Activated naive CD4-positive, alpha-beta T cell treated with Interleukin-2 at 50 U/mL for 16 hours (primary cell): ENCODE measurements at regions not wholly inside any gene's neighbourhood (a gene's known extent, or its start where the extent isn't known, plus 50 kb on each side); places are given as distances from the start of the nearest gene placed in this dataset.
"Not testable (repeated sequence)": the region's sequence is repeated elsewhere in the genome, so short reads cannot be mapped to it uniquely, and the experiment has no call there.

Experiments used
- DNase-seq: peaks from one replicate; pipeline ENCODE4 v3.0.0-alpha.2; 2020

DNA sequence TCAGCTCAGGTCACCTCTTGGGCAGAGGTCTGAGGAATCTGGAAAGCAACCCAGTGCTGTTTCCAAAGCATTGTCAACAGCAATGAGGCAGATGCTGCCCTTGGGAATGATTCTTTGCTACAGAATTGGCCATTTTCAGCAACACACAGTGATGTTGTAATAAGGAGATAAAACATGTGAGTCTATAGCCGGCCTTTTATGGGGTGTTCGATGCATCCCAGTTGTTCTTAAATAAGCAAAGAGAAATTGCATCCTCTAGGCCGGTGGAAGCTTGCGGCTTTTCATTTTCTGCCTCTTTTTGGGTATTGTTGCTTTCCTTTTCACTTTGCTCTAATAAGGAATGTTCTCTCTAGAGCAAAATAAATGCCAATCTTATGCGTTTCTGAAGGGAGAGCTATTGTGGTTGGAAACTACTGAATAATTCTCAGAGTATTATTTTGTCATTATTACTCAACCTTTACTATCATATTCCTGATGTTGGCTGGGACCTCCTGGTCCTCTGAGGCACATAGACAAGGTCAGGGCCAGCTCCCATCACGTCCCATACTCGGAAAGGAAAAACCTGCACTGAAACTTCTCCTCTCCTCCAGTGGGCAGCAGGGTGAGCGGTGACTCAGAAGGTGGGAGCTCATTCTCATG is 214.2 kb downstream of the CDH26 start:
- no peak for DNase-seq

DNA sequence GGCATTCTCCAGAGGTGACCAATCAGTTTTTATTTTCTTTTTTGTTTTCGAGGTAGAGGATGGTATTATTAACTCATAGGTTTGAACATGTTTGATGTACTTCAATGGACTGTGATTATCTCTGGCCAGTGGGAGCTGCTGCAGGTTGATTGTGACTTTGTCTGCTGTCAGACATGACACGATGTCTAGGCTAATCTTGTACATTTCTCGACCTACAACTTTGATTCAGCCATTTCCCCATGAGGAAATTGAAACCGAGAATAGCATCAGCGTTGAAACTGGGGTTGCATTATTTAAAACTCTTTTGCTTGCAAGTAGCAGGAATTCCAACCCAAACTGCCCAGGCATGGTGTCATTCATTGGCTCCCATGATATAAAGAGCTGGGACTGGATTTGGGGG is 218.9 kb downstream of the CDH26 start:
- DNase-seq, result no peak

DNA sequence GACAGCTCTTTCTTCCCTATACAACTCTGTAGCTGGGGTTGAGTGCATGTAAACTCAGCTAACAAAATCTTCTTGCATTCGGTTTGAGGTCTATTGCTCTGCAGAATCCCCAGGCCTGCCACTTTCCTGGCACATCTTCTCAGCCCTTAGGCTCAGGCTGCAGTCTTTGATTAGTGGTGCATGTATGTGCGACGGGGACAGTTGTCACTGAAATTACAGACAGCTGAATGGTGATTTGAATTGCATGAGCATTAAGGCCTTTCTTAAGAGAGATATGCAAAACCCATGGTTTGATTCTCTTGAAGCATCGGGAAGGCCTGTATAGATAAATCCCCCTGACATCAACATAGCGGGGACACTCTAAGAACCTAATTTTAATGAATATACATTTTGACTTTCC is 222.8 kb downstream of the CDH26 start:
- DNase-seq, result no peak

DNA sequence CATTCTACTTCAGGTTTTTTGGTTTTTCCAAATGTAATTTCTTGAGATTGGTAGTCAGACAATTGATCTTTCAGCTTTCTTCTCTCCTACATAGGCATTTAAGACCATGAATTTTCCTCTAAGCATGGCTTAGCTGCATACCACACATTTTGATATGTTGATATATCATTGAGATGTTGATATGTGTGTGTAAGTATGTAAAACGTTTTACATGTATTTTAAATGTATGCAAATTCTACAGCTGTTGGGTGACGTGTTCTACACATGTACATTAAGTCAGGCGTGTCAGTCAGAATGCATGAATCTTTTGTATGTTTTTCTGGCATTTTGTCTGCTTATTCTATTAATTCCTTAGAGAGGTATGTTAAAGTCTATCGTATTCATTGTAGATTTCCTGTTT is 228.2 kb downstream of the CDH26 start:
- no peak for DNase-seq

DNA sequence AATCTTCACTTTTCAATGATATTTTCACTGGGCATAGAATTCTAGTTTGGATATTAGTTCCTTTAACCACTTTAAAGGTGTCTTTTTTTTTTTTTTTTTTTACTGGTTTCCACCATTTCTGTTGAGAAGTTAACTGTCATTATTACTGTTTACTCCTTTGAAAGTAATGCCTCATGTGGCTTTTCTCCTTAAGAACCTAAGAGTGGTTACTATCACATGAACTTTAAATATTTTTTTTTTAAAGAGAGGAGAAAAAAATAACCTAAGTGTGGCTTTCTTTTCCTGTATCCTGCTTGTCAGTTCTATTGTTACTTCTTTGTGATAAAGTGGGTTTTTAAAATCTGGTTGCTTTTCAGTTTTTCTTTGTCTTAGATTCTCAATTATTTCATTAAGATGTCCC is 229.5 kb downstream of the CDH26 start:
- DNase-seq, result no peak

DNA sequence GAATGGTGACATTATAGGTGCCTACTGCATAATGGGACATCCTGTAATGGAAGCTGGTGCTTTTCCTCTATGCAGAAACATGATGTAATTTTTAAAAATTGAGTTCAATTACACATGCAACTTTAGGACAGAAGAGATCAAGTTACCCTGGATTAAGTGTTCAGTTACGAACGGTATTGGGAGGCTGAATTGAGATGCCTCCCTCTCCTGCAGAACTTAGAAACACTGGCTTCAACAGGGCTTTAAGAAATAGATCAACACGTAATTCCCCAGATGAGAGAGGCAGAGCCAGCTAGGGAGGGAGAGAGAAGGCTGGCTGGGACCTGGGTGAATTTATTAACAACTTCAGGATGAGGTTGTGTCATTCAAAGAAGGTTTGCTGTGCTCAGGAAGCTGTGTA is 232.8 kb downstream of the CDH26 start:
- no peak for DNase-seq

DNA sequence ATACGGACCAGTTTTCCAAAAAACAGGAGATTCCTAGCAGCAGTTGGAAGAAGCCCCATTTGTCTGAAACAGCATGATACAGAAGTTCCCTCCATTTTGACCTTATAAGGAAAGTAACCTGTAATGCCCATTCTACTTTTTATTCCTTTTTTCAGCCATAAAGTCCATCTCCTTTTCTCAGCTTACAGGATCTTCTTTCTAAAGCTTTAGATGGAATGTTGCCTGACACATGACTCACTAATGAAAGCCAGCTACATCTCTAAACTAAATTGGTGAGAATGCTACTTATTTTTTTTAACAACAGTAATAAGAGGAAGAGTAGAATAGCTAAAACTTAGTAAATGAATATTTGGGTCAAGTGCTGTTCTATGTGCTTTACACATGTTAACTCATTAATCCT is 234.1 kb downstream of the CDH26 start:
- DNase-seq, result no peak

DNA sequence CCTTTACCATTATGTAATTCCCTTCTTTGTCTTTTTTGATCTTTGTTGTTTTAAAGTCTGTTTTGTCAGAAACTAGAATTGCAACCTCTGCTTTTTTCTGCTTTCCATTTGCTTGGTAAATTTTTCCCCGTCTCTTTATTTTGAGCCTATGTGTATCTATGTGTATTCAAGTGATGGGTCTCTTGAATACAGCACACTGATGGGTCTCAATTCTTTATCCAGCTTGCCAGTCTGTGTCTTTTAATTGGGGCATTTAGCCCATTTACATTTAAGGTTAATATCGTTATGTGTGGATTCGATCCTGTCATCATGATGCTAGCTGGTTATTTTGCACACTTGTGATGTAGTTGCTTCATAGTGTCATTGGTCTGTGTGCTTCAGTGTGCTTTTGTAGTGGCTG is 240.9 kb downstream of the CDH26 start:
- not testable (repeated sequence) for DNase-seq

DNA sequence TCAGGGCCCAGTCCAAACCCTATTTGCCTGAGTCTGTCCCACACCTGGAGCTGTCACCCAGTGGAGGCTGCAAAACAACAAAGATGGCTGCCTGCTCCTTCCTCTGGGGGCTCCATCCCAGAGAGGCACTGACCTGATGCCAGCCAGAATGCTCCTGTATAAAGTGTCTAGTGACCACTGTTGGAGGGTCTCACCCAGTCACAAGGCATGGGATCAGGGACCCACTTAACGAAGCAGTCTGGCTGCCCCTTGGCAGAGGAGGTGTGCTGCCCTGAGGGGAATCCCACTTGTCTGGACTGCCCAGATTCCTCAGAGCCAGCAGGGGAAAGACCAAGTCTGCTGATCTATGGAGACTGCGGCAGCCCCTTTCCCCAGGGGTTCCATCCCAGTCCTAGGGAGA is 241.6 kb downstream of the CDH26 start:
- DNase-seq, result no peak

DNA sequence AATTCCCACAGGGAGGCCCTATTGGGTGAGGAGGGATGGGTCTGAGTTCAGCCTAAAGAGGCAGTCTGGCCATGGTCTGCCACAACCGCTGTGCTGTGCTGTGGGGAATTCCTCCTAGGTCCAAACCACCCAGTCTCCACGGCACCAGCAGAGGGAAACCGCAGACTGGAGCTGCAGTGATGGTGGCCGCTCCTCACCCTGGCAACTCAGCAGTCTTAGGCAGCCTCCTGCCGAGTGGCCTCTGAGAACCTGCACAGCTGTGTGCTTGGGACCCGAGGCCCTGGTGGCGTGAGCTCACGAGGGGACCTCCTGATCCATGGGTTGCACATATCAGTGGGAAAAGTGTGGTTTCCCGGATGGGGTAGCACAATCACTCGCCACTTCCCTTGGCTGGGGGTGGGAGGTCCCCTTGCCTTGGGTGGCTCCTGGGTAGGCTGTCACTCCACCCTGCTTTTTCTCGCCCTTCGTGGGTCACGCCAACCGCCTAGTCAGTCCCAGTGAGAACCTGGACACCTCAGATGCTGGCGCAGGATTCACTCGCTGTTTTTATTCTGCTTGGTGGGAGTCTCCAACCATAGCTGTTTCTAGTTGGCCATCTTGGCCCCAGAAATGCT is 242.2 kb downstream of the CDH26 start:
- DNase-seq, result no peak

DNA sequence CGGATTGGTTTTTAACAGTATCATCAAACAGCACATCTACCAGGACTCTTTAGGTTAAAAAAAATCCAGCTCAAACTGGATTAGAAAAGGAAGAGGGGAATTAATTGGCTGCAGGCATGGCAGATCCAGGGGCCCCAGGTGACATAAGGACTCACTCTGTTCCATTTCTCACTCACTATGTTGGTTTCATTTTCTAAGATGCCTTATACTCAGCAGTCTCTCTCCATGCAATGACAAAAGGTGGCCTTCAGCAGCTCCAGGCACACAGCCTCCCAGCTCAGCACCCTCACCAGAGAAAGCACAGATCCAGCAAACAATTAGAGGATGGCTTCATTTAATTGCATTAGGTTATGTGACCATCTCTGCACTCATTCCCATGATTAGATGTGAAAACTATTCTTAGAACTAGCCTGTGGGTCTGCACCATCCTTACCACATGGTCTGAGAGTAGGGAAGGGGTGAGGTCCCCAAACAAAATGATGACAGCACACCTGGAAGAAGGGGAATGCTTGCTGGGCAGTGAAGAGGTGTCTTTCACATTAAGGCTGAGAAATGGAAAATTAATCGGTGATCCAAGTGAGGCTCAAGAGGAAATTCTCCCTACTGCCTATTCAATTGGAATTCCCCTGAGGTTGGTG is 243.1 kb downstream of the CDH26 start:
- no peak for DNase-seq

DNA sequence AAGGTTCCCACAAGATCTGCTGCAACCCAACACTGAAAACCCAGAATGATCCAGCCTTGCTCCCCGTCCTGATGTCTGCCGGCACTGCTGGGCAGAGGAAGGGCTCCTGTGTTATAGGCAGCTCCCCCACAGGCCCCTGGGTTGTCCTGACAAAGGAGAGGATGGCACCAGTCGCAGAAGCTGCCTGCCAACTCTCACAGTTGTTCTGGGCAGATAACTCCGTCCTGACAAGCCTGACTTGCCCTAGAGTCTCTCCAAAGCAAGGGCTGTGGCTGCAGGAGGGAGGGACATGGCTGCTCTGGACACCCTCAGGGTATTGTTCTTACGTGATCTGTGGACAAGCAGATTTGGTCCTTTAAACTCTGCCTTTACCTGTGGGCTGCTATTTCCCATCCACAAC is 243.8 kb downstream of the CDH26 start:
- no peak for DNase-seq

DNA sequence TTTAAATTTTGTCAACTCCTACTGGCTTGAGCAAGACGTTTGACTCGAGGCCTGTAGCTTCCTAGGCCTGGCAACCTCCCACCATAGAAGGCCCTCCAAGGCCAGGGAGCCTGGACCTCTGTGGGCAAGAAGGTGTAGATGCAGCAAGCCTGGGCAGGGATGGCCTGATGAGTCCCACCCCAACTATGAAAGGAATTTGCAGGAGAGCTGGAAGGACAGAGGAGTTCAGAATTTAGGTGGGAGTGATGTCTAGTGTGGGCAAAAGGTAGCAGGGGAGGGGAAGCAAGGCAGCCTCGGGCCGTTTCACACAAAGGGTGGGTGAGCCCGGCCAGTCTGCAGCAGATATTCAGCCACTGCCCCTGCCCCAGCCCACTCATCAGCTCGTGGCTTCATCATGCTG is 245.2 kb downstream of the CDH26 start:
- DNase-seq, result no peak

DNA sequence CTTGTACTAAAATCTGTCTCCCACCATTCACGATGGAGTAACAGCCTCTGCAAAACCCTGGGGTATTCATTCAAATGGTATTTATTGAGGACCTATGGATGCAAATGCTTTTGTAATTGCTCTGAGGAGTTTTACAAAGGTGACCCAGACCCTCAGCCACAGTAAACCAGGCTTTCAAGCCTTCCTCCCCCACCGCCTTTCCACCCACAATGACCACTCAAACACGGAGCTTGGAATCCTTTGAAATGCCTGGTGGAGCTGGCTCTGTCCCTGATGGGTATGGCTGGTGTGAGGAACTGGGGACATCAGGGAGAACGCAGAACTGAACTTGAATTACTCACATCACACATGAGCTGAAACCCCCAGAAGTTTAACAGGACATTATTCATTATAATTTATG is 246.4 kb downstream of the CDH26 start:
- no peak for DNase-seq

DNA sequence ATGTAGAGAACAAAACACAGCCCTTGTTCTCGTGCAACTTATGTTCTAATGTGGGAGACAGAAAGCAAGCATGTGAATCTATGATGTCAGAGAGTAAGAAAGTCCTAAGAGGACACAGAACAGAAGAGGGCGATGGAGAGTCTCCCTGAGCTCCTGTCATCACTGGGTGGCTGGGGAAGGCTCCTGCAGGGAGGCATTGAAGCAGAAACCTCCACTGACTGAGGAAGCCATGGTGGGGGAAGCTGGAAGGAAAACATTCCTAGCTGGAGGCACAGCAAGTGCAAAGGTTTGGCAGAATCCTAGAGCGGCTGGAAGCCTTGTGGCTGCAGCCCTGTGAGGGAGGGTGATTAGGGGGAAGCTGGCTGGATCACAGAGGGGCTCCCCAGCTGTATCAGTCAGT is 248.0 kb downstream of the CDH26 start:
- no peak for DNase-seq

DNA sequence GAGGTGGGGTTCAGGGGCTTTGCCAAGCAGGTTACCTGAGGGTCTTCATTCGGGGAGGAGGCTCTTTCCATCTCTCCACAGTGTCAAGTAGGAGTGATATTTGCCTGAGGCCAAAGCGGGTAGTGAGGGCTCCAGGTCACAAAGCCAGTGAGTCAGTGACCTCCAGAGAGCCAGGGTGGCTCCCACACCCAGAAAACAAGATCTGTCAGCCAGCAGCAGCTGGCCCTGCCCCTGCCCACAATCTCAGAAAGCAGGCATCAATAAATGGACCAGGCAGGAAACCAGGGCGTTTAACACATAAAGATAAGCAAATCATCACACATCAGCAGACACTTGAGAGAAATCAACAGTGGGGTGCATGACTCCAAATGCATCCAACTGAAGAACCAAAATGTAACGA is 250.8 kb downstream of the CDH26 start:
- DNase-seq, result no peak

DNA sequence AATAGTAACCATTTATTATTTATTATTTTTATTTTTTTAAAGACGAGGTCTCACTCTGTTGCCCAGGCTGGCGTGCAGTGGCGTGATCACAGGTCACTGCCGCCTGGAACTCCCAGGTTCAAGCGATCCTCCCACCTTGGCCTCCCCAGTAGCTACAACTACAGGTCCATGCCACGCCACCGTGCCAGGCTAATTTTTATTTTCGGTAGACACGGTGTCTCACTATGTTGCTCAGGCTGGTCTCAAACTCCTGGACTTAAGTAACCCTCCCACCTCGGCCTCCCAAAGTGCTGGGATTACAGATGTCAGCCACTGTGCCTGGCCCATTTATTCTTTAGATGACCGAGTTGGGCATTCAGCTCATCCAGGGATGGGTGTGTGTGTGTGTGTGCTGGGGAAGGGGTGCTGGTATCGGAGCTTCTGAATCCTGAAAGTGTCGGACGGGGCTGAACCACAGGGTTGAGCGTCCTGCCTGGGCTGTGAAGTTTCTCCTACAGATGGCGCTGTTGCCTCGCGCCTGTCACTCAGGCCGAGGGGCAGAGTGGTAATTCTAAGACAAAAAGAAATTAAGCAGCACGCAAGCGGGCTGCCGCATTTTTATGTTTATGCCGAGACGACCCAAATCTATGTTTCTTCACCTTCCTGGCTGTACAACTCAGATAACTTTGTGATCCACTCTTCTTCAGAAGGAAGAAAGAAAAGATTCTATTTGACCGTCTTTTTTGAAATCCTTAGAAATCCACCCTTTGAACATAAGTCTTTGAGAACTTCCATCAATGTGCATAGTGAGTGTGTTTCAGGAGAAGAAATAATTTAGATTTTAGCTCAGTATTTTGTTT is 252.8 kb downstream of the CDH26 start:
- peak; percentile 56 for DNase-seq

DNA sequence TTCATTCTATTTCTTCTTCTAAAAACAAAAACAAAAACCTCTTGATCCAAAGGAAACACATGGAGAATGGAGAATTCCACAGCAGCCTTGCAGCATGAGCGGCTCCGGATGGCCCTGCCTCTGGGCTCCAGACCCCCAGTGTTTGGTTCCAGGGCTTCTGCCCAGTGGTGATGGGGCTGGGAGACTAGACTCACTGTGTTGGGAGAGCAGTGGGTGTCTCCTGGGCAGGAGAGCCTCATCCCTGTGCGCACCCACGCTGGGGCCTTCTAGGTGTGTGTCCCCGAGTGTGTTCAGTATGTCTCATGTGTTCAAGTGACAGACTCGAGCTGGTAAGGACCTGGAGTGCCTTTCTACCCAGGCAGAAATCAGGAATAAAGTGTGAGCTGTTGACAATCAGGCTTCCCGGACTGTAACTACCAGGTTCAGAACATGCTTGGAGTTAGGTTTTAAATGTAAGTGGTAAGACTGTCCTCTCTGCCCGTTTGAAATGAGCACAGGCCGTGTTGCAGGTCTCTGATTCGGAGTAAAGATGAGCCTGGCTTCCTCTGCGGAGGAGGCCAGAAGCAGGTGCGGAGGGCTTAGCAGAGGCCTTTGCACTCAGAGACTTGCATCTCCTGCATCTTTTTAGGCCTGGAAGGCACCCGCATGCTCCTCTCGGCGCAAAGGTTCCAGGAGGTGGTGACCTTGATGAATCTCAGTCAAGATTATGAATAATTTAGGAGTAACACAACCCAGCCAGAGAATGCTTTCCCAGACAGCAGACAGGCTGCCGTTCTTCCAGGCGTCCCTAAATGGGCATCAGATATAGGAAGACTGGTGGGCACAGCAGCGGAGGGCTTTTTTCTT is 253.6 kb downstream of the CDH26 start:
- DNase-seq, result no peak

DNA sequence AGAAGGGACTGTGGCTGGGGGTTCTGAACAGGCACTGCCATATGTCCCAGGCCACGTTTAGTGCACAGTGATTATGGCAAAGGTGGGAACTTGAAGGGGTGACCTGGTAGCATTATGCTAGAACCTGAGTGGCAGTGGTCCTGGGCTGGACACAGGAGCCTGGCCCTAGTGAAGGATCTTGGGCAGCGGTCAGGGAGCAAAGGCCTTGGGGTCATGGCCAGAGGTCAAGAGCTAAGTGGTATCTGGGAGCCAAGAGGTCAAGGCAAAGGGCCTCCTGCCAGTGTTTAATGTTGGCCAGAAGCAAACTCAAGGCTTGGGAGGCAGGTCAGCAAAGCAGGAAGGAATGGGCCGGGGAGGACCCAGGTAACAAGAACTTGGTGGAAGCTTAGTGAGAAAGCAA is 254.5 kb downstream of the CDH26 start:
- DNase-seq, result no peak

DNA sequence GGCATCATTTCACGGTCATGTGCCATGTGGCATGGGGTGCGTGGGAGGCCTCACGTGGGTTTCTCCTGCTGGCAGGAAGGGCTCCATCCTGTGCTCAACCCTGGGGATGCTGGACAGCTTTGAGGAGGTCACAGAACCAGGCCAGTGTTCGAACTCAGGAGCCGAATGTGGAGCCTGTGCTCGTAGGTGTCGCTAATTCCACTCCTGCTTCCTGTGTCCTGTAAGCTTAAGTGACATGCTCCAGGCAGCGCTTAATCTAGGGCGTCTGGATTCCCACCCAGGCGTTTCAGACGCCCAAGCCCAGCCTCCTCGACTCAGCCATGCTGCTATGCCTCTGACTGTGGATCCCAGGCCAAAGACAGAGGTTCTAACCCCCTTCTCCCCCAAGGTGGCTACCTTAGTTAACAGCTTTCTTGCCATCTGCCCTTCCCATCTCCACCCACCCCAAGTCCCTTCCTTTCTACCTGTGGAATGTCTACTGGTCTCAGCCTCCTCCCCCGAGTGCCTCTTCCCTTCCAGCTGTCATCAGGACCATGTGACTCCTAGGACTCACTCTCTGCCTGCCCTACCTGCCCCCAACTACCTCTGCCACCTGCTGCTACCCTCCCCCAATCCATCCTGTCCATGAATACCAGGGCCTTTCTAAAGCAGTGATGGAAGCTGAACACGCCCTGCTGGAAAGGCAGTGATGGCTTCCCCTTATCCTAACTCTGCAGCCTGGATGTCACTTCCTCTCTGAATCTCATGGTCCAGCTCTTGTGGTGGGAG is 255.1 kb downstream of the CDH26 start:
- no peak for DNase-seq

DNA sequence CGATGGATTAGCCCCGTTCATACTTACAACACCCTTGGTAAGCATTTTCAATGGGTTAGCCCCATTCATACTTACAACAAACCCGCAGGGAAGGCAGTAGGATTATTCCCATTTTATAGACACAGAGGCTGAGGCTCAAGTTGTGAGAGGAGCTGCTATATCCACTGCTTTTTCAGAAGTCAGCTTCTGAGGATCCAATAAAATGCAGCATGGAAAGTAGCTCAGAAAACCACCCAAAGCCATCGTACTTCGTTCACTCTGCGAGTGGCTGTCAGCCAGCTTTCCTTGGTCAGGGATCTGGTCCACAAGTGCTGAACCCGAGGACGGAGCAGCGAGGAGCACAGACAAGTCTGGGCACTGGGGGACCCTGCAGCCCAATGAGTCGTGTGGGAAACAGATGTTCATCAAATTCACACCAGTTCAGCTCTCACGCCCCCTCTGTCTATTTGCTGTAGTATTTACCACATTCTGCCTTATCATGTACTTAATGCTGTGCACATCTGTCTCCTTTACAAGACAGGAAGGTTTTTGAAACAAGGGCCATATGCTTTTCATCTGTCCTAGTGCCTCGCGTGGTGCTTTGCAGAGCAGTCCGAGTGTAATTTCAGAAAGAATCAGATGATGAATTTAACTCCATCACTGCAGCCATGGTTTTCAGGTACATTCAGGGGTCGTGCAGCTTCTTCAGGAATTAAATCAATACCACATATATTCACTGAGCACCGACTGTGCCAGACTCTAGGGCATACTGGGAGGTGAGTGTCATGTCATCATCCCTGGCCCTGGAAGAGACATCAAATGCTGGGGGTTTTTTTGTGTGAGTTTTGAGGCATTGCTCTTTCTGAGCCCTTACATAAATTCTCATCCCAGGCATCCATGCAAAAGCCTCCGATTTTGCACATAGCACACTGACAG is 256.9 kb downstream of the CDH26 start:
- no peak for DNase-seq
